WTC11 (cell line): ENCODE measurements at regions not wholly inside any gene's neighbourhood (a gene's known extent, or its start where the extent isn't known, plus 50 kb on each side); places are given as distances from the start of the nearest gene placed in this dataset.

Experiments
- ATAC-seq: fragments of 200-7000 bp; cut with Tn5 transposase; 2 replicates; pipeline ENCODE4 v1.10.0; 2021; ENCODE audit warnings: mild to moderate bottlenecking, moderate library complexity
- CTCF ChIA-PET: fragments of 300-600 bp; sonication (Branson Sonifier 250); formaldehyde crosslinking; loops from one replicate; lab custom pipeline; 2021; ENCODE audit warnings: antibody characterized with exemption; lab: Charles Lee
- POLR2A ChIA-PET: fragments of 350-600 bp; sonication (Branson Sonifier 250); formaldehyde crosslinking; loops from one replicate; lab custom pipeline; 2021; ENCODE audit warnings: antibody characterized with exemption; lab: Charles Lee
- DNase-seq: peaks from one replicate; pipeline ENCODE4 v3.0.0; 2021; ENCODE audit warnings: low spot score
- H3K27ac Mint-ChIP-seq: 2 replicates; pipeline ENCODE4 v1.8.0; 2021; ENCODE audit warnings: mixed read lengths
- H3K27me3 Mint-ChIP-seq: 2 replicates; pipeline ENCODE4 v1.8.0; 2021; ENCODE audit warnings: low read depth, mild to moderate bottlenecking, moderate library complexity, mixed read lengths
- H3K36me3 Mint-ChIP-seq: 2 replicates; pipeline ENCODE4 v1.8.0; 2021; ENCODE audit warnings: mixed read lengths
- H3K4me1 Mint-ChIP-seq: 2 replicates; pipeline ENCODE4 v1.8.0; 2022; ENCODE audit warnings: mixed read lengths
- H3K4me3 Mint-ChIP-seq: 2 replicates; pipeline ENCODE4 v1.8.0; 2021; ENCODE audit warnings: mild to moderate bottlenecking, moderate library complexity, mixed read lengths
- H3K9me3 Mint-ChIP-seq: 2 replicates; pipeline ENCODE4 v1.8.0; 2021; ENCODE audit warnings: mixed read lengths
- AFF4 ChIP-seq: sonication (generic); formaldehyde crosslinking; IDR thresholded peaks from 2 replicates; pipeline ENCODE4 v1.8.1; 2023; ENCODE audit warnings: mild to moderate bottlenecking, missing genetic modification reagents, borderline replicate concordance
- CREM ChIP-seq: sonication (generic); formaldehyde crosslinking; IDR thresholded peaks from 2 replicates; pipeline ENCODE4 v1.8.1; 2022; ENCODE audit warnings: mild to moderate bottlenecking, missing genetic modification reagents, moderate library complexity
- E2F4 ChIP-seq: sonication (generic); formaldehyde crosslinking; IDR thresholded peaks from 2 replicates; pipeline ENCODE4 v1.8.1; 2022; ENCODE audit warnings: low read depth, mild to moderate bottlenecking, moderate library complexity, missing genetic modification reagents, borderline replicate concordance
- FOXK1 ChIP-seq: sonication (generic); formaldehyde crosslinking; IDR thresholded peaks from 2 replicates; pipeline ENCODE4 v1.8.0; 2022; ENCODE audit warnings: mild to moderate bottlenecking, moderate library complexity, missing genetic modification reagents
- FOXP1 ChIP-seq: sonication (generic); formaldehyde crosslinking; IDR thresholded peaks from 2 replicates; pipeline ENCODE4 v1.8.0; 2022; ENCODE audit warnings: missing genetic modification reagents, mild to moderate bottlenecking, moderate library complexity, borderline replicate concordance
- IRF2 ChIP-seq: sonication (generic); formaldehyde crosslinking; IDR thresholded peaks from 2 replicates; pipeline ENCODE4 v1.8.0; 2022; ENCODE audit warnings: low read depth, missing genetic modification reagents, borderline replicate concordance
- JUN ChIP-seq: sonication (generic); formaldehyde crosslinking; IDR thresholded peaks from 2 replicates; pipeline ENCODE4 v1.8.0; 2023; ENCODE audit warnings: mild to moderate bottlenecking, missing genetic modification reagents
- KAT7 ChIP-seq: sonication (generic); formaldehyde crosslinking; IDR thresholded peaks from 2 replicates; pipeline ENCODE4 v1.8.1; 2023; ENCODE audit warnings: missing genetic modification reagents, mild to moderate bottlenecking, borderline replicate concordance
- MAX ChIP-seq: sonication (generic); formaldehyde crosslinking; IDR thresholded peaks from 2 replicates; pipeline ENCODE4 v1.8.0; 2022; ENCODE audit warnings: mild to moderate bottlenecking, missing genetic modification reagents
- NFYB ChIP-seq: sonication (generic); formaldehyde crosslinking; conservative IDR thresholded peaks from 2 replicates; pipeline ENCODE4 v1.8.0; 2022; ENCODE audit warnings: low read depth, missing genetic modification reagents
- SMAD4 ChIP-seq: sonication (generic); formaldehyde crosslinking; IDR thresholded peaks from 2 replicates; pipeline ENCODE4 v1.8.0; 2022; ENCODE audit warnings: mild to moderate bottlenecking, missing genetic modification reagents
- TEAD1 ChIP-seq: sonication (generic); formaldehyde crosslinking; IDR thresholded peaks from 2 replicates; pipeline ENCODE4 v1.8.0; 2022; ENCODE audit warnings: mild to moderate bottlenecking, missing genetic modification reagents
- ZNF425 ChIP-seq: fragments of 250-450 bp; sonication (Bioruptor Pico); conservative IDR thresholded peaks from 2 replicates; pipeline ENCODE4 v1.9.0; 2021; ENCODE audit warnings: mild to moderate bottlenecking
- TF ChIP-seq, protein P1 (sequence below): fragments of 250-450 bp; sonication (Bioruptor Pico); IDR thresholded peaks from 2 replicates; pipeline ENCODE4 v1.9.0; 2021; ENCODE audit warnings: moderate library complexity, mild to moderate bottlenecking, inconsistent platforms, borderline replicate concordance
- TF ChIP-seq, protein P2 (sequence below): sonication (generic); formaldehyde crosslinking; IDR thresholded peaks from 2 replicates; pipeline ENCODE4 v1.8.0; 2022; ENCODE audit warnings: mild to moderate bottlenecking, missing genetic modification reagents
- TF ChIP-seq, protein P3 (sequence below): sonication (generic); formaldehyde crosslinking; conservative IDR thresholded peaks from 2 replicates; pipeline ENCODE4 v1.8.1; 2022; ENCODE audit warnings: mild to moderate bottlenecking, missing genetic modification reagents

- Mint-ChIP-seq H3K27me3 (peaks cover 83% of the 10 kb centered on the region), H3K9me3 (peaks cover 13% of the 10 kb centered on the region; the same call in 1 of the 2 replicates), H3K27ac (no peak overlapping the region), H3K4me3 (no peak overlapping the region), H3K4me1 (peaks cover 30% of the 10 kb centered on the region), H3K36me3 (no peaks in the 10 kb centered on the region)
- no peak for DNase-seq
- no peak for TF ChIP-seq AFF4 (CRISPR knock-in tag)
- no peak for TF ChIP-seq FOXP1
- no peak for TF ChIP-seq ZNF425 (CRISPR knock-in tag)
- TF ChIP-seq MAX (CRISPR knock-in tag), result no peak
- TF ChIP-seq, protein P1, sequence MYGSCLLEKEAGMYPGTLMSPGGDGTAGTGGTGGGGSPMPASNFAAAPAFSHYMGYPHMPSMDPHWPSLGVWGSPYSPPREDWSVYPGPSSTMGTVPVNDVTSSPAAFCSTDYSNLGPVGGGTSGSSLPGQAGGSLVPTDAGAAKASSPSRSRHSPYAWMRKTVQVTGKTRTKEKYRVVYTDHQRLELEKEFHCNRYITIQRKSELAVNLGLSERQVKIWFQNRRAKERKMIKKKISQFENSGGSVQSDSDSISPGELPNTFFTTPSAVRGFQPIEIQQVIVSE (CRISPR knock-in tag), result no peak
- no peak for TF ChIP-seq KAT7 (CRISPR knock-in tag)
- TF ChIP-seq JUN (CRISPR knock-in tag), result no peak
- no peak for TF ChIP-seq NFYB (CRISPR knock-in tag)
- no peak for TF ChIP-seq FOXK1
- ChIA-PET POLR2A (no interaction called here), CTCF (interaction anchor here (1.3 to 1.7 kb wide), 3 partner anchors 24 to 343 kb away, joined by 4 to 8 read pairs (median 5); no protein-coding TSS in a partner anchor)
- no peak for ATAC-seq
Observed at GRCh38 chr5:15027764-15028163, 156.2 kb upstream of the ANKH start.

GRCh38 chr5:15026944-15027343 lies 155.4 kb upstream of the ANKH start:
- ATAC-seq, result peak; percentile 95
- no peak overlapping the region for H3K4me3 Mint-ChIP-seq
- H3K27me3 Mint-ChIP-seq, result peaks cover 84% of the 10 kb centered on the region
- no peak for DNase-seq
- peaks cover 13% of the 10 kb centered on the region; the same call in 1 of the 2 replicates for H3K9me3 Mint-ChIP-seq
- TF ChIP-seq, protein P2, sequence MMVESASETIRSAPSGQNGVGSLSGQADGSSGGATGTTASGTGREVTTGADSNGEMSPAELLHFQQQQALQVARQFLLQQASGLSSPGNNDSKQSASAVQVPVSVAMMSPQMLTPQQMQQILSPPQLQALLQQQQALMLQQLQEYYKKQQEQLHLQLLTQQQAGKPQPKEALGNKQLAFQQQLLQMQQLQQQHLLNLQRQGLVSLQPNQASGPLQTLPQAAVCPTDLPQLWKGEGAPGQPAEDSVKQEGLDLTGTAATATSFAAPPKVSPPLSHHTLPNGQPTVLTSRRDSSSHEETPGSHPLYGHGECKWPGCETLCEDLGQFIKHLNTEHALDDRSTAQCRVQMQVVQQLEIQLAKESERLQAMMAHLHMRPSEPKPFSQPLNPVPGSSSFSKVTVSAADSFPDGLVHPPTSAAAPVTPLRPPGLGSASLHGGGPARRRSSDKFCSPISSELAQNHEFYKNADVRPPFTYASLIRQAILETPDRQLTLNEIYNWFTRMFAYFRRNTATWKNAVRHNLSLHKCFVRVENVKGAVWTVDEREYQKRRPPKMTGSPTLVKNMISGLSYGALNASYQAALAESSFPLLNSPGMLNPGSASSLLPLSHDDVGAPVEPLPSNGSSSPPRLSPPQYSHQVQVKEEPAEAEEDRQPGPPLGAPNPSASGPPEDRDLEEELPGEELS (CRISPR knock-in tag), result peak; percentile 95
- TF ChIP-seq IRF2, result no peak
- TF ChIP-seq TEAD1 (CRISPR knock-in tag), result peak; percentile 48; the same call in 1 of the 2 replicates
- peak; percentile 68; the same call in 1 of the 2 replicates for TF ChIP-seq FOXK1
- TF ChIP-seq CREM (CRISPR knock-in tag), result no peak
- TF ChIP-seq SMAD4, result no peak
- TF ChIP-seq, protein P3, sequence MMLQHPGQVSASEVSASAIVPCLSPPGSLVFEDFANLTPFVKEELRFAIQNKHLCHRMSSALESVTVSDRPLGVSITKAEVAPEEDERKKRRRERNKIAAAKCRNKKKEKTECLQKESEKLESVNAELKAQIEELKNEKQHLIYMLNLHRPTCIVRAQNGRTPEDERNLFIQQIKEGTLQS (CRISPR knock-in tag), result no peak
- no peak for TF ChIP-seq E2F4 (CRISPR knock-in tag)
- POLR2A ChIA-PET, result no interaction called here
- CTCF ChIA-PET, result interaction anchor here (0.6 to 1.7 kb wide), 5 partner anchors 23 to 822 kb away, joined by 3 to 8 read pairs (median 4); no protein-coding TSS in a partner anchor
- peaks cover 30% of the 10 kb centered on the region for H3K4me1 Mint-ChIP-seq
- no peaks in the 10 kb centered on the region for H3K36me3 Mint-ChIP-seq
- no peak overlapping the region for H3K27ac Mint-ChIP-seq
